Stimulated activated memory B cell treated with anti-CD40 and anti-IgM and Interleukin-4, amounts not matched to agents 10 μg/mL and 1 μg/mL and 100 μg/mL, for 72 hours (primary cell): ENCODE measurements at regions not wholly inside any gene's neighbourhood (a gene's known extent, or its start where the extent isn't known, plus 50 kb on each side); places are given as distances from the start of the nearest gene placed in this dataset.

Experiments
- ATAC-seq: fragments of 150-1000 bp; cut with Tn5 transposase; 2 replicates; pipeline ENCODE4 v1.10.0; 2021
- H3K27ac Mint-ChIP-seq: one replicate; pipeline ENCODE4 v1.8.0; 2022; ENCODE audit warnings: mild to moderate bottlenecking, mixed read lengths
- H3K27me3 Mint-ChIP-seq: one replicate; pipeline ENCODE4 v1.8.0; 2022; ENCODE audit warnings: mixed read lengths
- H3K36me3 Mint-ChIP-seq: one replicate; pipeline ENCODE4 v1.8.0; 2022; ENCODE audit warnings: mixed read lengths
- H3K4me1 Mint-ChIP-seq: one replicate; pipeline ENCODE4 v1.8.0; 2022; ENCODE audit warnings: mixed read lengths
- H3K4me3 Mint-ChIP-seq: one replicate; pipeline ENCODE4 v1.8.0; 2022; ENCODE audit warnings: mild to moderate bottlenecking, moderate library complexity, mixed read lengths
- H3K9me3 Mint-ChIP-seq: one replicate; pipeline ENCODE4 v1.8.0; 2022; ENCODE audit warnings: mixed read lengths

DNA sequence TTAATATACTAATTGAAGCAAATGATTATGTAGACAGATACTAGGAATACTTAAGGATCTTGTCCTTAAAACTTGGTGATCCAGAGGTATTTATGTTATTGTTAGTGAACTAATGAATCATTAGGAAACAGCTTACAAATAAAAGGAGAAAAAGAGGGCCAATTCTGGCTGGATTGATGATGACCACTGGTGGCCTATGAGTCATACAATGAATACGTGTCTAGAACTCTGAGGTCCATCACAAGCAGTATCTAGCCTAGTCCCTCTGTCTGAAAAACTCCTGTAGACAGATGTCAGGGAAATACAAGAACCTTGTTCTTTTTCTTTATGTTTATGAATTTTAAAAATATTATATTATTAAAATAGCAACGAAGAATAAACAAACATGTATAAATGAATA is 51.7 kb upstream of the RTL1 start:
- Mint-ChIP-seq H3K27ac (no peak overlapping the region), H3K4me3 (no peak overlapping the region), H3K9me3 (no peaks in the 10 kb centered on the region), H3K36me3 (no peaks in the 10 kb centered on the region), H3K27me3 (no peaks in the 10 kb centered on the region), H3K4me1 (no peaks in the 10 kb centered on the region)
- no peak for ATAC-seq

DNA sequence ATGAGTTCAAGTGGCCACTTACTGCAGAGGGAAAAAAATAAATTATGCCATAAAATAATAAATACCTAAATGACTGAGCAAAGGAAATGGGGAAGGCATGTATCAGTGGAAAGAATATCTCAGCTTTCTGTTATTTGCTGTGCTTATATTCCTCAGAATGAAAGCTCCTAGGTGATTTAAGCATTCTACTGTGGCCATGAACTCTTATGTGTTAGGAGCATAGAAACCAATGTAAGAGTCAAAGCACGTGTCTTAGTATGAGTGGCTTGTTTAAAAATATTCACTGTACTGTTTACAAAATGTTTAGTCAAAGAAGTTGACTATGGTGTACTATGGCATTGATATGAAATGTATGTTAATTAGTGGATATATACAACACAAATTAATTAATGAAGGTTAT is 59.0 kb upstream of the RTL1 start:
- Mint-ChIP-seq H3K4me1 (no peaks in the 10 kb centered on the region), H3K36me3 (no peaks in the 10 kb centered on the region), H3K27me3 (no peaks in the 10 kb centered on the region), H3K4me3 (no peak overlapping the region), H3K9me3 (no peaks in the 10 kb centered on the region), H3K27ac (no peak overlapping the region)
- ATAC-seq = no peak

DNA sequence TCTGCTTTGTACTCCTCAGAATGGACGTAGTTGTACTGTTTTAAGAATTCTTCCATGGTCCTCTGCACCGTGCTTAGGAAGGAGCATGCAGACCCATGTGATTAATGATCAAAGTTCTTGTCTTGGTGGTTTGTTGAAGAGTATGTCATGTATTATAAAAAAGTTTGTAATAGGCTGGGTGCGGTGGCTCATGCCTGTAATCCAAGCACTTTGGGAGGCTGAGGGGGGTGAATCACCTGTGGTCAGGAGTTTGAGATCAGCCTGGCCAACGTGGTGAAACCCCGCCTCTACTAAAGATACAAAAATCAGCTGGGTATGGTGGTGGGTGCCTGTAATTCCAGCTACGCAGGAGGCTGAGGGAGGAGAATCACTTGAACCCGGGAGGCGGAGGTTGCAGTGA is 61.8 kb upstream of the RTL1 start:
- Mint-ChIP-seq H3K4me3 (no peak overlapping the region), H3K9me3 (no peaks in the 10 kb centered on the region), H3K4me1 (no peaks in the 10 kb centered on the region), H3K27me3 (no peaks in the 10 kb centered on the region), H3K27ac (no peak overlapping the region), H3K36me3 (no peaks in the 10 kb centered on the region)
- ATAC-seq = no peak

DNA sequence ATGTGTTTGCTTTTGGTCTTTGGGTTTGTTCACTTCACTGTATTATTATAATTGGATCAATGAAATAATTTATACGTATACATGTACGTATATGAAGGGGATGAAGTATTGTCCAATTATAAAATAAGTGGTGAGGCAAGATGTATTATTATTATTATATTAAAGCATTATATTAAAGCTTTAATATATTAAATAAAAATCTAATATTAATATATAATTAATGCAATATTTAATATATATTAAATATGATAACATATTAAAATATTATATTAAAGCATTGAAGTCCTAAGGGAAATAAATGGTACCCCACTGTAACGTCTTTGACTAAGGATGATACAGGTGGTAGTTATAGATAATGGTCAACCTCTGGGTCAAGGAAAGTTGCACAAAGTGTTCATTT is 63.7 kb upstream of the RTL1 start:
- Mint-ChIP-seq H3K9me3 (no peaks in the 10 kb centered on the region), H3K4me1 (no peaks in the 10 kb centered on the region), H3K27ac (no peak overlapping the region), H3K27me3 (no peaks in the 10 kb centered on the region), H3K4me3 (no peak overlapping the region), H3K36me3 (no peaks in the 10 kb centered on the region)
- ATAC-seq = no peak

DNA sequence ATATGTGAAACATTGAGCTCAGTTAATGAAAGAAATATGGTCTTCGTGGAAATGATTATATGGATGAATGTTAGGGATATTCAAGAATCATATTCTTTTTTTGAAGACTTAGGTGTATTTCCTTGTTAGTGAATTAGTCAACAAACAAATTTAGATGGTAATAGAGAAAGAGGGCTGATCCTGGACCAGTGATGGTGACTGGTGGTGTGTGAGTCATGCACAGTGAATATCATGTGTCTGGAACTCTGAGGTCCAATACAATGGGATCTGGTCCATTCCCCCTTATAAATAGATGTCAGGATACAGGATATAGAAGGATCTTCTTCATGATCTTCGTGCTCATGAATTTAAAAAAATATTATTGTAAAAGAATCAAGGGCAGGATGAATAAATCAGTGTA is 64.4 kb upstream of the RTL1 start:
- ATAC-seq = no peak
- Mint-ChIP-seq H3K27me3 (no peaks in the 10 kb centered on the region), H3K36me3 (no peaks in the 10 kb centered on the region), H3K4me1 (no peaks in the 10 kb centered on the region), H3K9me3 (no peaks in the 10 kb centered on the region), H3K4me3 (no peak overlapping the region), H3K27ac (no peak overlapping the region)

DNA sequence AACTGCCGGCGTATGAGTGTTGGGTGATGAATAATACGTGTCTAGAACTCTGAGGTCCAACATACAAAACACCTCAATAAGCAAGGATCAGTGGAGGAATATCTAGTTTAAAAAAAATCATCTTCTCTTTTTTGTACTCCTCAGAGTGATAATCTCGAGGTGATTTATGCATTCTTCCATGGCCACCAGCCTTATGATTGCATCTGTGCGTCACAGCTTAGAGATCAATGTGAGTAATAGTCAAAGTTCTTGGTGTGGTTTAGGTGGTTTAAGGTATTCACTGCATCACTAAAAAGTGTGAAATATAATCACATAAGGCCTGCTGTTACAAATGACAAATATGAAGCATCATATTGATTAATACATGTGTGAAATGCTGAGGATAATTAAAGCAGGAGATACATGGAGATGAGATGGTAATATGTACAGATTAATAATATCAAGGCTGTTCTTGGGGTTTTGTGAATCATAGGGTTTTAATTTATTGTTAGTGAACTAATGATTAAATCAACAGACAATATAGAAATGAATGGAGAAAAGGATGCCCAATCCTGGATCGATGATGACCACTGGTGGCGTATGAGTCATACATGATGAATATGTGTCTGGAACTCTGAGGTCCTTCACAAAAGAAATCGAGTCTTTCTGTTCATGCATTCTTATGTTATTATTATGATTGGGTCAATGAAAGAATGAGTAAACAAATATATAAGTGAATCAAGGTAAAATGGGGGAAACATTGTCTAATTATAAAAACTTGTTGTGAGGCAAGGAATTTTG is 68.8 kb upstream of the RTL1 start:
- no peak overlapping the region for H3K27ac Mint-ChIP-seq
- ATAC-seq = no peak

DNA sequence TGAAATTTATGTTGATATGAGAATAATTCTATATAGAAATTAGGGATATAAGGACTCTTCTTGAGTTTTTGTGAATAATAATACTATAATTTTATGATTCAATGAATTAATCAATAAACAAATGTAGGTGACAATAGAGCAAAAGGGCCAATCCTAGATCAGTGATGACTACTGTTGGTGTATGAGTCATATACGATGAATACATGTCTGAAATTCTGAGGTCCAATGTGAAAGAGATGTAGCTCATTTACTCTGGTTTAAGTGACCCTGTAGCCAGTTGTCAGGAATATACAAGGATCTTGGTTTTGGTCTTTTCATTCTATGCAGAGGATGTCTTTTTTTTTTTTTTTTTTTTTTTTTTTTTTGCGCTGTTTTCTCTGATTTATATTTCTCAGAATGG is 72.1 kb upstream of the RTL1 start:
- H3K27ac Mint-ChIP-seq = no peak overlapping the region
- H3K9me3 Mint-ChIP-seq = no peaks in the 10 kb centered on the region
- ATAC-seq = no peak
- no peaks in the 10 kb centered on the region for H3K4me1 Mint-ChIP-seq
- no peaks in the 10 kb centered on the region for H3K36me3 Mint-ChIP-seq
- H3K4me3 Mint-ChIP-seq = no peak overlapping the region
- no peaks in the 10 kb centered on the region for H3K27me3 Mint-ChIP-seq

More for the DNA sequence above, 68.8 kb upstream of the RTL1 start:
- Mint-ChIP-seq H3K4me3 (no peak overlapping the region), H3K9me3 (no peaks in the 10 kb centered on the region), H3K4me1 (no peaks in the 10 kb centered on the region), H3K36me3 (no peaks in the 10 kb centered on the region), H3K27me3 (no peaks in the 10 kb centered on the region)

DNA sequence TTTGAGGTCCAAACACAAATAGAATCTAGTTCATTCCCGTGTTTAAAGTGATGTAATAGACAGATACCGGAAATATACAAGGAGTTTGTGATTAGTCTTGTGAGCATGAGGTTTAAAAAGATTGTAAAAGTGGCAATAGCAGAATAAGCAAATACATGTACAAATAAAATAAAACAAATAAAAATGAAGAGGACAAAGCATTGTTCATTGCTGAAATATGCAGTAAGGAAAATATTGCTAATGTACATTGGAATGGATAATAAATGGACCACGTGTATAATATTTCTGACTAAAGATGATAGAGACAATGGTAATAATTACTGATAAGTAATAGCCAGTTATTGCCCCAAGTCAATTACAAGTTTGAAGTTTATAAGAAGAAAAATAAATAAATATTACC is 75.6 kb upstream of the RTL1 start:
- Mint-ChIP-seq H3K36me3 (no peaks in the 10 kb centered on the region), H3K27ac (no peak overlapping the region), H3K4me3 (no peak overlapping the region), H3K4me1 (no peaks in the 10 kb centered on the region), H3K9me3 (no peaks in the 10 kb centered on the region), H3K27me3 (no peaks in the 10 kb centered on the region)
- no peak for ATAC-seq

DNA sequence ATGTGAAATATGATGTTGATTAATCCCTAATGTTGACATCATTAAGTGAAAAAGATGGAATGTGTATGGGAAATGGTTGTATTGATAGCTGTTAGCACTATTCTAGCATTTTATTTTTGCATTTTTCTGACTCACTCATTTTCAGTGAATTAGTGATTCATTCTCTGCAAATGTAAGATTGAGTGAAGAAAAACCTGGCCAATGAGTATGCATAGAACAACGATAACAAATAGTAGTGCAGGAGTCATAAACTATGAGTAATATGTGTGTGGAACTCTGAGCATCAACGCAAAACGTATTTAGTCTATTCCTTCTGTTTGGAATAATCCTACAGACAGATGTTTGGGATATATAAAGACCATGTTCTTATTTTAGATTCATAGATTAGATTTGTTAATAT is 76.3 kb upstream of the RTL1 start:
- H3K4me1 Mint-ChIP-seq = no peaks in the 10 kb centered on the region
- H3K36me3 Mint-ChIP-seq = no peaks in the 10 kb centered on the region
- no peaks in the 10 kb centered on the region for H3K9me3 Mint-ChIP-seq
- no peaks in the 10 kb centered on the region for H3K27me3 Mint-ChIP-seq
- no peak overlapping the region for H3K4me3 Mint-ChIP-seq
- no peak for ATAC-seq
- no peak overlapping the region for H3K27ac Mint-ChIP-seq

DNA sequence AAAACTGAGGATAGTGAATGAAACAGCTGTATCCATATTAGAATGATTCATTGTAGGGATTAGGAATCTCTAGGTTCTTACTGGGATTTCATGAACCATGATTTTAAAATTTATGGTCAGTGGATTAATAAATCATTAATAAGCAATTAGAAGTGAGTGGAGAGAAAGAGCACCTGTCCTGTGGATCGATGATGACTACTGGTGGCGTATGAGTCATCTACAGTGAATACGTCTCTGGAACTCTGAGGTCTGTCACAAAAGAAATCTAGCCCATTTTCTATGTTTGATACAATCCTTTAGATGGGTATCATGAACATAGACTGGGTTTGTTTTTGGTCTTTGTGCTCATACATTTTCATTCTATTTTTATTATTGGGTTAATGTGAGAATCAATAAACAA is 77.3 kb upstream of the RTL1 start:
- ATAC-seq = no peak
- Mint-ChIP-seq H3K4me3 (no peak overlapping the region), H3K9me3 (no peaks in the 10 kb centered on the region), H3K27me3 (no peaks in the 10 kb centered on the region), H3K27ac (no peak overlapping the region), H3K4me1 (no peaks in the 10 kb centered on the region), H3K36me3 (no peaks in the 10 kb centered on the region)

DNA sequence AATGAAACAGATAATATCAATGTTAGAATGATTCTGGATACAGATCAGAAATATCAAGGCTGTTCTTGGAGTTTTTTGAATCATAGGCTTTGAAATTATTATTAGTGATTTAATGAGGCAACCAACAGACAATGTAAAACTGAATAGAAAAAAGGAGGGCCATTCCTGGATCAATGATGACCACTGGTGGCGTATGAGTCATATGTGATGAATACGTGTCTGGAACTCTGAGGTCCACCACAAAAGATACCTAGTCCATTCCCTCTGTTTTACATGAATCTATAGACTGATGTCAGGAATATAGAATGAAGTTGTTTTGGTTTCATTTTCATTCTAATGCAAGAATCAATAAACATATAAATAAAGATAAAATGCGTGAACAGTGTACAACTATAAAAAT is 78.3 kb upstream of the RTL1 start:
- Mint-ChIP-seq H3K27ac (no peak overlapping the region), H3K4me3 (no peak overlapping the region), H3K36me3 (no peaks in the 10 kb centered on the region), H3K27me3 (no peaks in the 10 kb centered on the region), H3K9me3 (no peaks in the 10 kb centered on the region), H3K4me1 (no peaks in the 10 kb centered on the region)
- no peak for ATAC-seq

DNA sequence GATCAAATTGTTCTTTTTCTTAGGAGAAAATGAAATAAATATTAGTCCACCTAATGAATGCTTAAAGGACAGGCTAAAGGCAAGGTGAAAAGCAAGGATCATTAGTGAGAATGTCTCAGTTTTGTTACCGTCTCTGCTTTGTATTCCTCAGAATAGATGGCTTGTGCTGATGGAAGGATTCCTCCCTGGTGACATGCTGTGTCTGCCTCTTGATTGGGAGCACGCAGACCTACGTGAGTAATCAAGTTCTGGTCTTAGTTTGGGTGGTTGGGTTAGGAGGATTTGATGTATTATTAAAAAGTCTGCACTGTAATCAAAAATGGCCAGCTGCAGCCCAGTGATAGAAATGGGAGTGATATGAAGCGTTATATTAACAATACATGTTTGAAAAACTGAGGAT is 78.8 kb upstream of the RTL1 start:
- Mint-ChIP-seq H3K4me3 (no peak overlapping the region), H3K36me3 (no peaks in the 10 kb centered on the region), H3K27me3 (no peaks in the 10 kb centered on the region), H3K4me1 (no peaks in the 10 kb centered on the region), H3K9me3 (no peaks in the 10 kb centered on the region), H3K27ac (no peak overlapping the region)
- no peak for ATAC-seq

DNA sequence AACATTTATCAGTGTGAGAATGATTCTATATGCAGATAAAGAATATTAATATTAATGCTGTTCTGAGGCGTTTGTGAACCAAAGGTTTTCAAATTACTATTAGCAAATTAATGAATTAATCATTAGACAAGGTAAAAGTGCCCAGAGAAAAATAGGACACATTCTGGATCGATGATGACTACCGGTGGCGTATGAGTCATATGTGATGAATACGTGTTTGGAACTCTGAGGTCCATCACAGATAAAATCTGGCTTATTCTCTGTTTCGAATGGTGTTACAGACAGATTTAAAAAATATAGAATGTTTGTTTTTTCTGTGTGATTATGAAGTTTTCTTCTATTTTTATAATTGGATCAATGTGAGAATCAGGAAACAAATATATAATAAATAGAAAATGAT is 79.2 kb upstream of the RTL1 start:
- H3K9me3 Mint-ChIP-seq = no peaks in the 10 kb centered on the region

DNA sequence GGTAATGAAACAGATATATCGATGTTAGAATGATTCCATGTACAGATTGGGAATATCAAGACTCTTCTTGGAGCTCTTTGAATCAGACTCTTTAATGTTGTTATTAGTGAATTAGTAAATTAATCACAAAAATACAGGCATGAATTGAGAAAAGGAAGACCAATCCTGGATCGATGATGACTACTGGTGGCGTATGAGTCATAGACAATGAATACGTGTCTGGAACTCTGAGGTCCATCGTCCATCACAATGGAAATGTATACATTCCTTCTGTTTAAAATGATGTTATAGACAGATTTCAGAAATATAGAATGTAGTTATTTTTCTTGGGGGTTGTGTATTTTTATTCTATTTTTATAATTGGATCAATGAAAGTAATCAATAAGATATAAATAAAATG is 80.2 kb upstream of the RTL1 start:
- no peaks in the 10 kb centered on the region for H3K27me3 Mint-ChIP-seq
- no peaks in the 10 kb centered on the region for H3K9me3 Mint-ChIP-seq
- H3K36me3 Mint-ChIP-seq = no peaks in the 10 kb centered on the region
- H3K27ac Mint-ChIP-seq = no peak overlapping the region
- ATAC-seq = no peak
- no peaks in the 10 kb centered on the region for H3K4me1 Mint-ChIP-seq
- no peak overlapping the region for H3K4me3 Mint-ChIP-seq

More for the DNA sequence above, 79.2 kb upstream of the RTL1 start:
- no peak for ATAC-seq
- H3K4me1 Mint-ChIP-seq = no peaks in the 10 kb centered on the region
- H3K4me3 Mint-ChIP-seq = no peak overlapping the region
- H3K36me3 Mint-ChIP-seq = no peaks in the 10 kb centered on the region
- H3K27me3 Mint-ChIP-seq = no peaks in the 10 kb centered on the region
- no peak overlapping the region for H3K27ac Mint-ChIP-seq

DNA sequence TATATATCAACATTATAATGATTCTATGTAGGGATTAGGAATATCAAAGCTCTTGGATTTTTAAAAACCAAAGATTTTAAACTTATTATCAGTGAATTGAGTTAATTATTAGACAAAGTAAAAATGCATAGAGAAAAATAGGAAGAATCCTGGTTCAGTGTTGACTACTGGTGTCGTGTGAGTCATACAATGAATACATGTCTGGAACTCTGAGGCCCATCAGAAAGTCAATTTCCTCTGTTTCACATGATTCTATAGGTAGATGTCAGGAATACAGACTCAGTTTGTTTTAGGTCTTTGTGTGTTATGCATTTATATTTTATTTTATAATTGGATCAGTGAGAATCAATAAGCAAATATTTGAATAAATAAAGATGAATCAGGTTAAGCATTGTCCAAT is 84.5 kb upstream of the RTL1 start:
- H3K27ac Mint-ChIP-seq = no peak overlapping the region
- no peak overlapping the region for H3K4me3 Mint-ChIP-seq
- no peaks in the 10 kb centered on the region for H3K4me1 Mint-ChIP-seq
- ATAC-seq = no peak
- H3K36me3 Mint-ChIP-seq = no peaks in the 10 kb centered on the region
- H3K9me3 Mint-ChIP-seq = peaks cover 8% of the 10 kb centered on the region
- H3K27me3 Mint-ChIP-seq = peaks cover 10% of the 10 kb centered on the region

DNA sequence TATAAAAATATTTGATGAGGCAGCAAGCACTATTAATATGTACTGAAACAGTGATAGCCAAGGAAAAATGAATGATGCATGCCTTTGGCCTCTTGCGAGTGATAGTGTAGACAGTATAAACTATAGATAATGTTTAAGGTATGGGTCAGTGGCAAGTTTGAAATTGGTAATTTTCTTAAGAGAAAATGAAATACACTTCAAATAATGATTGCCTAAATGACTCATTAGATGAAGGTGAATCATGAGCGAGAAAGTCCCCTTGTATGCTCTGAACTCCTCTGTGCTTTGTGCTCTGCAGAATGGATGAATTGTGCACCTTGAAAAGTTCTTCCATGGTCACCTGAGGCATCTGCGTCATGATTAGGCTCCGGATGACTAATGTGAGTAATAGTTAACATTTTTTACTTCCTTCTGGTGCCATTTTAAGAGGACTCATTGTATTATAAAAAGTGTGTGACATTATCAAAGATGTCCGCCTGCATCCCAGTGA is 84.9 kb upstream of the RTL1 start:
- peaks cover 10% of the 10 kb centered on the region for H3K27me3 Mint-ChIP-seq
- no peaks in the 10 kb centered on the region for H3K4me1 Mint-ChIP-seq
- no peak overlapping the region for H3K4me3 Mint-ChIP-seq
- no peak for ATAC-seq
- H3K9me3 Mint-ChIP-seq = peaks cover 8% of the 10 kb centered on the region
- no peak overlapping the region for H3K27ac Mint-ChIP-seq
- no peaks in the 10 kb centered on the region for H3K36me3 Mint-ChIP-seq

DNA sequence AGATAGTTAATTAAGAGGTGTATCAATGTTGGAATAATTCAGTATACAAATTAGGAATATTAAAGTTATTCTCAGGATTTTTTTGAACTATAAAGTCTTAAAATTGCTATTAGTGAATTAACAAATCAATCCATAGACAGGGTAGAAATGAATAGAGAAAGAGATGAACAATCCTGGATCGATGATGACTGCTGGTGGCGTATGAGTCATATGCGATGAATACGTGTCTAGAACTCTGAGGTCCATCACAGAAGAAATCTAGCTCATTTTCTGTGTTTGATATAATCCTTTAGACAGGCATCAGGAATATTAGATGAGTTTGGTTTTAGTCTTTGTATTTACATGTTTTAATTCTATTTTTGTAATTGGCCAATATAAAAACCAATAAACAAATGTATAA is 85.4 kb upstream of the RTL1 start:
- Mint-ChIP-seq H3K9me3 (peaks cover 8% of the 10 kb centered on the region), H3K4me3 (no peak overlapping the region), H3K36me3 (no peaks in the 10 kb centered on the region), H3K27me3 (peaks cover 10% of the 10 kb centered on the region), H3K4me1 (no peaks in the 10 kb centered on the region), H3K27ac (no peak overlapping the region)
- no peak for ATAC-seq
